Activated T-helper 17 cell treated with anti-CD3 and anti-CD28 coated beads, Interleukin-2, amount 50 U/mL, for 72 hours (primary cell): ENCODE measurements at regions not wholly inside any gene's neighbourhood (a gene's known extent, or its start where the extent isn't known, plus 50 kb on each side); places are given as distances from the start of the nearest gene placed in this dataset.
"Not testable (repeated sequence)": the region's sequence is repeated elsewhere in the genome, so short reads cannot be mapped to it uniquely, and the experiment has no call there.

Source experiments
- ATAC-seq: fragments of 150-1000 bp; cut with Tn5 transposase; replicated peaks from 2 replicates; pipeline ENCODE4 v1.10.0; 2021; ENCODE audit warnings: mild to moderate bottlenecking, moderate library complexity
- H3K27ac Mint-ChIP-seq: one replicate; pipeline ENCODE4 v1.8.0; 2022; ENCODE audit warnings: mixed read lengths
- H3K27me3 Mint-ChIP-seq: one replicate; pipeline ENCODE4 v1.8.0; 2022; ENCODE audit warnings: mixed read lengths
- H3K36me3 Mint-ChIP-seq: one replicate; pipeline ENCODE4 v1.8.0; 2022; ENCODE audit warnings: low read depth, mild to moderate bottlenecking, mixed read lengths
- H3K4me1 Mint-ChIP-seq: one replicate; pipeline ENCODE4 v1.8.0; 2022; ENCODE audit warnings: mixed read lengths
- H3K4me3 Mint-ChIP-seq: one replicate; pipeline ENCODE4 v1.8.0; 2022; ENCODE audit warnings: mild to moderate bottlenecking, mixed read lengths
- H3K9me3 Mint-ChIP-seq: one replicate; pipeline ENCODE4 v1.8.0; 2022; ENCODE audit warnings: mixed read lengths

- H3K27ac Mint-ChIP-seq, H3K27me3 Mint-ChIP-seq, H3K9me3 Mint-ChIP-seq, ATAC-seq, H3K4me1 Mint-ChIP-seq, H3K36me3 Mint-ChIP-seq, H3K4me3 Mint-ChIP-seq: not testable (repeated sequence)
Observed at GRCh38 chr4:112086661-112087060, 58.6 kb upstream of the FAM241A start.

GRCh38 chr4:112092330-112092729 lies 52.9 kb upstream of the FAM241A start:
- not testable (repeated sequence) for H3K27me3 Mint-ChIP-seq, H3K4me3 Mint-ChIP-seq, H3K4me1 Mint-ChIP-seq, H3K9me3 Mint-ChIP-seq, H3K27ac Mint-ChIP-seq, H3K36me3 Mint-ChIP-seq, ATAC-seq

DNA sequence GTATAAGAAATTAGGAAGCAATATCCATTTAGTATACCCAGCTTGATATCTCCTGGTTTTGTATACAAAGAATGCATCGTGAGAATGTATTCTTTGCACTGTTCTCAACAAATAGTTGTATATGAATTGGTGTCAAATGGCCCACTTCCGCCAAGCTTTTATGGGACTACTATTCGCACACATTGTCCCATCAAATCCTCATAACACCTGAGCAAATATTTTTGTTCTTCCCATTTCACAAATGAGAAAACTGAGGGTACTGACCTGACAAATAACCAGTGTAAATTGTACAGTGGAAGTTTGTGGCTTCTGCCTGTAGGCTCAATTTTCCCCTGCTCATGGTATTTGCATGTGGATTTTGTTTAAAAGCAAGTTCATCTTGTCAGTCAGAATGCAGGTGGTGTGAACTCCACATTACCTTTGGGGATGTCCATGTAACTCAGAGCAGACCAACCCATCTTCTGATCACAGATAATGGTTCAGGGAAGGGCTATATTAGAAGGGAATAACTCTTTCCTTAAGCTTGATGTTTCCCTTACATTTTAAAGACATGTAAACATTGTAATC lies 51.5 kb upstream of the FAM241A start:
- H3K27me3 Mint-ChIP-seq: no peaks in the 10 kb centered on the region
- H3K4me3 Mint-ChIP-seq: no peak overlapping the region
- no peak overlapping the region for H3K27ac Mint-ChIP-seq
- H3K36me3 Mint-ChIP-seq: no peaks in the 10 kb centered on the region
- no peaks in the 10 kb centered on the region for H3K9me3 Mint-ChIP-seq
- no peak for ATAC-seq
- no peaks in the 10 kb centered on the region for H3K4me1 Mint-ChIP-seq

GRCh38 chr4:112094330-112094729 lies 50.9 kb upstream of the FAM241A start:
- no peak for ATAC-seq
- Mint-ChIP-seq H3K9me3 (no peaks in the 10 kb centered on the region), H3K27me3 (no peaks in the 10 kb centered on the region), H3K27ac (no peak overlapping the region), H3K4me3 (no peak overlapping the region), H3K36me3 (no peaks in the 10 kb centered on the region), H3K4me1 (no peaks in the 10 kb centered on the region)
